Testis (tissue), 2 donors: ENCODE measurements at regions not wholly inside any gene's neighbourhood (a gene's known extent, or its start where the extent isn't known, plus 50 kb on each side); places are given as distances from the start of the nearest gene placed in this dataset.
"Not testable (repeated sequence)": the region's sequence is repeated elsewhere in the genome, so short reads cannot be mapped to it uniquely, and the experiment has no call there.

ENCODE experiments used
- DNase-seq: peaks from one replicate; pipeline ENCODE4 v3.0.0-alpha.2; 2019
- H3K27ac ChIP-seq, 2 donors: fragments of 200-600 bp; sonication (generic); one replicate each; pipeline ENCODE4 v1.5.1; 2019
- H3K27me3 ChIP-seq: fragments of 200-600 bp; sonication (generic); one replicate; pipeline ENCODE4 v1.5.1; 2019
- H3K36me3 ChIP-seq: fragments of 200-600 bp; sonication (generic); one replicate; pipeline ENCODE4 v1.5.1; 2017; ENCODE audit warnings: low read depth; ENCODE audit errors: missing control alignments
- H3K4me1 ChIP-seq: fragments of 200-600 bp; sonication (generic); one replicate; pipeline ENCODE4 v1.5.1; 2019
- H3K4me3 ChIP-seq, 2 donors: fragments of 200-600 bp; sonication (generic); one replicate each; pipeline ENCODE4 v1.5.1; 2017 to 2019
- H3K9me3 ChIP-seq: fragments of 200-600 bp; sonication (generic); one replicate; pipeline ENCODE4 v1.5.1; 2017
- POLR2A ChIP-seq: fragments of 450-650 bp; IDR thresholded peaks from one replicate; pipeline ENCODE4 v1.6.1; 2017; ENCODE audit warnings: antibody characterized with exemption, mild to moderate bottlenecking, moderate library complexity
- WGBS, 2 donors: methylation state at CpG; one replicate each; pipeline ENCODE4 v1.1.5; 2018; 5-methylcytosine and 5-hydroxymethylcytosine counted together
- intact Hi-C: fragments of 100-400 bp; cut with DNase I; formaldehyde crosslinking; loops from one replicate; pipeline ENCODE4 v1.15.1; 2023; ENCODE audit warnings: low total_unique reads
- TF ChIP-seq, protein P1 (sequence below), 3 experiments: fragments of 450-650 bp in 2 of 3; fragments of 200-600 bp in 1 of 3; sonication (generic) in 1 of 3; IDR thresholded peaks; one replicate each; pipeline ENCODE4 v1.5.1; 2016 to 2019; ENCODE audit warnings: antibody characterized with exemption in 3 of 3, mild to moderate bottlenecking in 2 of 3, moderate library complexity in 1 of 3

DNA sequence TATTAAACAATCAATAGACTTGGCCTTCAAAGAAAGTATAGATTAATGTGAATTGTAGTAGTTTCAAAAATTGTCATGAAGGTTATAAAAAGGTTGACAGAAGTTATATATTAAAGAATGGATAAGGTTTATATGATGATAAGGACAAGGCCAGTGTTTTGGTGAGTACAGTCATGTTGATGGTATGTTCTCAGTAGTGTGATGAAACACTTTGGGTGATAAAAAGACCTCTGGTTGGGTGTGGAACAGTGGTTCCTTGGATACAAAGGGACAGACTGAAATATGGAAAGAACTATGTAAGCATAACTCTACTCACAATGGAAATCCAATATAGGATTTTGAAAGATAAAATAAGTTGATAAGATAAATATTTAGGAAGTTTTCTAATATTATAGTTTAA, 866.3 kb downstream of the ANKRD7 start:
- Histone ChIP-seq H3K27ac (no peak overlapping the region), H3K4me1 (no peaks in the 10 kb centered on the region), H3K4me3 (no peak overlapping the region), H3K36me3 (no peaks in the 10 kb centered on the region), H3K9me3 (no peaks in the 10 kb centered on the region), H3K27me3 (no peaks in the 10 kb centered on the region)
- no peak for TF ChIP-seq POLR2A
- TF ChIP-seq, protein P1, sequence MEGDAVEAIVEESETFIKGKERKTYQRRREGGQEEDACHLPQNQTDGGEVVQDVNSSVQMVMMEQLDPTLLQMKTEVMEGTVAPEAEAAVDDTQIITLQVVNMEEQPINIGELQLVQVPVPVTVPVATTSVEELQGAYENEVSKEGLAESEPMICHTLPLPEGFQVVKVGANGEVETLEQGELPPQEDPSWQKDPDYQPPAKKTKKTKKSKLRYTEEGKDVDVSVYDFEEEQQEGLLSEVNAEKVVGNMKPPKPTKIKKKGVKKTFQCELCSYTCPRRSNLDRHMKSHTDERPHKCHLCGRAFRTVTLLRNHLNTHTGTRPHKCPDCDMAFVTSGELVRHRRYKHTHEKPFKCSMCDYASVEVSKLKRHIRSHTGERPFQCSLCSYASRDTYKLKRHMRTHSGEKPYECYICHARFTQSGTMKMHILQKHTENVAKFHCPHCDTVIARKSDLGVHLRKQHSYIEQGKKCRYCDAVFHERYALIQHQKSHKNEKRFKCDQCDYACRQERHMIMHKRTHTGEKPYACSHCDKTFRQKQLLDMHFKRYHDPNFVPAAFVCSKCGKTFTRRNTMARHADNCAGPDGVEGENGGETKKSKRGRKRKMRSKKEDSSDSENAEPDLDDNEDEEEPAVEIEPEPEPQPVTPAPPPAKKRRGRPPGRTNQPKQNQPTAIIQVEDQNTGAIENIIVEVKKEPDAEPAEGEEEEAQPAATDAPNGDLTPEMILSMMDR (IDR thresholded peaks at IDR 0.05), result no peak
- intact Hi-C loops, result no loop called here
- no peak for DNase-seq

DNA sequence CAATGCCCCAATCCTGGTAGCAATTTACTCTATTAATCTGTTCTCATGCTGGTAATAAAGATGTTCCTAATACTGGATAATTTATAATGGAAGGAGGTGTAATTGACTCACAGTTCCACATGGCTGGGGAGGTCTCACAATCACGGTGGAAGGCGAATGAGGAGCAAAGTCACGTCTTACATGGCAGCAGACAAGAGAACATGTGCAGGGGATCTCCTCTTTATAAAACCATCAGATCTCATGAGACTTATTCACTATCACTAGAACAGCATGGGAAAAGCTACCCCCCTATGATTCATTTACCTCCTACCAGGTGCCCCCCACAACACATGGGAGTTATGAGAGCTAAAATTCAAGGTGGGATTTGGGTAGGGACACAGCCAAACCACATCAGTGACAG, 872.2 kb downstream of the ANKRD7 start:
- Histone ChIP-seq H3K27me3 (no peaks in the 10 kb centered on the region), H3K9me3 (no peaks in the 10 kb centered on the region), H3K36me3 (no peaks in the 10 kb centered on the region), H3K4me3 (no peak overlapping the region), H3K27ac (no peak overlapping the region), H3K4me1 (no peaks in the 10 kb centered on the region)
- DNase-seq, result no peak
- TF ChIP-seq POLR2A, result no peak
- TF ChIP-seq, protein P1 (IDR thresholded peaks at IDR 0.05), result no peak
- intact Hi-C loops, result no loop called here
- WGBS, 2 donors, result 81 to 85% methylated on average over 3 of the region's 3 CpGs

DNA sequence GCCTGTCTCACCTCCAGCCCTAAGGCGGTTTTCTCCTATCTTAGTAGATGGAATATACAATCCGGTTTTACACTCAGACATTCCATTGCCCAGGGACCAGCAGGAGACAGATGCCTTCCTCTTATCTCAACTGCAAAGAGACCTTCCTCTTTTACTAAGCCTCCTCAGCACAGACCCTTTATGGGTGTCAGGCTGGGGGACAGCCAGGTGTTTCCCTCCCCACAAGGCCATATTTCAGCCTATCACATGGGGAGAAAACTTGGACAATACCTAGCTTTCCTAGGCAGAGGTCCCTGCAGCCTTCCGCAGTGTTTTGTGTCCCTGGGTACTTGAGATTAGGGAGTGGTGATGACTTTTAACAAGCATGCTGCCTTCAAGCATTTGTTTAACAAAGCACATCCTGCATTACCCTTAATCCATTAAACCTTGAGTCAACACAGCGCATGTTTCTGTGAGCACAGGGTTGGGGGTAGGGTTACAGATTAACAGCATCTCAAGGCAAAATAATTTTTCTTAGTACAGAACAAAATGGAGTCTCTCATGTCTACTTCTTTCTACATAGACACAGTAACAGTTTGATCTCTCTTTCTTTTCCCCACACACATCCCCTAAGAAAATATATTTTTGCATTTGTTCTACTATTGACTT, 876.2 kb downstream of the ANKRD7 start:
- 52 to 61% methylated on average over 3 to 4 of the region's 4 CpGs for WGBS, 2 donors
- H3K9me3 ChIP-seq, H3K4me3 ChIP-seq: not testable (repeated sequence)

DNA sequence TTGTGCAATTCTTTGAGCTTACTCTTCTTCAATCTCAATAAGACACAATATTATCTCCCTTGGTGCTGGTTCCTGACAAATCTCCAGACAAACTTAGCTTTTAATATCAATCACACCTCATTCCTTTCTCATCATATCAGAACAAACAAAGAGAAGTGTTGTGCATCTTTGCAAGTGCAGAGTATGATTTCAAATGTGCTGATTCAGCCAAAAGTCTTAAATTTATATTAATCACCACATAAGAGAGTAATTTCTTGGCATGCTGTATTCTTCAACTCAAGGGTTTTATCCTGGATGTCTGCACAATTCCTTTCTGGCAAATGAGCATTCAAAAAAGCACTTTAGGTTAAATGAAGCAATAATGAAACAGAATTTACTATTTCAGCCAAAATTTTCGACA, 877.8 kb downstream of the ANKRD7 start:
- H3K27me3 ChIP-seq, result no peaks in the 10 kb centered on the region
- WGBS, 2 donors, result 69 to 74% methylated on average over 1 of the region's 1 CpG
- H3K4me3 ChIP-seq, result no peak overlapping the region
- H3K4me1 ChIP-seq, result no peaks in the 10 kb centered on the region
- H3K36me3 ChIP-seq, result no peaks in the 10 kb centered on the region
- no peak for TF ChIP-seq POLR2A
- TF ChIP-seq, protein P1 (IDR thresholded peaks at IDR 0.05), result no peak
- DNase-seq, result no peak
- intact Hi-C loops, result no loop called here
- H3K27ac ChIP-seq, result no peak overlapping the region
- no peaks in the 10 kb centered on the region for H3K9me3 ChIP-seq

More for the DNA sequence above, 876.2 kb downstream of the ANKRD7 start:
- H3K4me1 ChIP-seq, intact Hi-C loops, H3K27ac ChIP-seq, H3K27me3 ChIP-seq, DNase-seq, H3K36me3 ChIP-seq: not testable (repeated sequence)

DNA sequence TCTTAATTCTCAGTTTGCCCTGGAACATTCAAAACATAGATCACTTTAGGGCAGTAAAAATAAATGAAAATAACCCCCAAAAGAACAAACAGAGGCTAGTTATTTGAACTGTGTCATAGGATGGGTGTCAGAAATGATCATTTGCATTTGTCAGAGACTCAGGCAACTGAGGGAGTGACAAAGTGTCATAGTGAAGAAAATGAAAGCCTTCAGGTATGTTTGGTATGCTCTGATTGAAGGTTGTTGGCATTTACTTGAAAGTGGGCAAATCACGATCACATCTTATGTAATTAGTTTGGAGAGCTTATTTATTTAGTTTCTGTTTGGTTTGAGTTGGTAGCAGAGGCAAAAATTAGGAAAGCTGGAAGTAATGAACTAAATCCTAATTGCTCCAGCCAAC, 880.9 kb downstream of the ANKRD7 start:
- Histone ChIP-seq H3K4me3 (no peak overlapping the region), H3K4me1 (no peaks in the 10 kb centered on the region), H3K27ac (no peak overlapping the region), H3K9me3 (no peaks in the 10 kb centered on the region), H3K27me3 (no peaks in the 10 kb centered on the region), H3K36me3 (no peaks in the 10 kb centered on the region)
- intact Hi-C loops, result no loop called here
- no peak for DNase-seq
- TF ChIP-seq, protein P1 (IDR thresholded peaks at IDR 0.05), result no peak
- no peak for TF ChIP-seq POLR2A
- WGBS, 2 donors, result 78 to 88% methylated on average over 1 of the region's 1 CpG
